GM19372 (cell line): ENCODE measurements at regions not wholly inside any gene's neighbourhood (a gene's known extent, or its start where the extent isn't known, plus 50 kb on each side); places are given as distances from the start of the nearest gene placed in this dataset.

ENCODE experiments used
- ATAC-seq: cut with Tn5 transposase; IDR thresholded peaks from one replicate; pipeline ENCODE4 v1.9.1; 2021; ENCODE audit warnings: mild to moderate bottlenecking, low read depth, moderate library complexity; ENCODE audit not compliant: unreplicated experiment

- ATAC-seq = no peak
Observed at GRCh38 chr11:134756811-134757540, 344.9 kb upstream of the B3GAT1 start.

GRCh38 chr11:134755535-134755934, 343.5 kb upstream of the B3GAT1 start:
- no peak for ATAC-seq

GRCh38 chr11:134754521-134755198, 342.6 kb upstream of the B3GAT1 start:
- ATAC-seq = no peak

GRCh38 chr11:134753771-134754520, 341.9 kb upstream of the B3GAT1 start:
- ATAC-seq = no peak

- ATAC-seq = no peak
Observed at GRCh38 chr11:134752964-134753770, 341.1 kb upstream of the B3GAT1 start.

- ATAC-seq = no peak
Observed at GRCh38 chr11:134752526-134752925, 340.5 kb upstream of the B3GAT1 start.

GRCh38 chr11:134751766-134752165, 339.7 kb upstream of the B3GAT1 start:
- ATAC-seq = no peak

GRCh38 chr11:134751031-134751585, 339.1 kb upstream of the B3GAT1 start:
- ATAC-seq = no peak

GRCh38 chr11:134750619-134751018, 338.6 kb upstream of the B3GAT1 start:
- ATAC-seq = no peak

GRCh38 chr11:134749040-134749839, 337.2 kb upstream of the B3GAT1 start:
- ATAC-seq = no peak

- ATAC-seq = no peak
Observed at GRCh38 chr11:134746609-134747008, 334.6 kb upstream of the B3GAT1 start.

GRCh38 chr11:134745456-134745855, 333.4 kb upstream of the B3GAT1 start:
- ATAC-seq = no peak

GRCh38 chr11:134743820-134744195, 331.8 kb upstream of the B3GAT1 start:
- no peak for ATAC-seq

- no peak for ATAC-seq
Observed at GRCh38 chr11:134742956-134743819, 331.1 kb upstream of the B3GAT1 start.

GRCh38 chr11:134742224-134742612, 330.2 kb upstream of the B3GAT1 start:
- no peak for ATAC-seq

GRCh38 chr11:134741453-134742223, 329.6 kb upstream of the B3GAT1 start:
- ATAC-seq = no peak

GRCh38 chr11:134740590-134741261, 328.7 kb upstream of the B3GAT1 start:
- ATAC-seq = no peak
